ENCODE measurements at regions not wholly inside any gene's neighbourhood (a gene's known extent, or its start where the extent isn't known, plus 50 kb on each side); places are given as distances from the start of the nearest gene placed in this dataset.

DNA sequence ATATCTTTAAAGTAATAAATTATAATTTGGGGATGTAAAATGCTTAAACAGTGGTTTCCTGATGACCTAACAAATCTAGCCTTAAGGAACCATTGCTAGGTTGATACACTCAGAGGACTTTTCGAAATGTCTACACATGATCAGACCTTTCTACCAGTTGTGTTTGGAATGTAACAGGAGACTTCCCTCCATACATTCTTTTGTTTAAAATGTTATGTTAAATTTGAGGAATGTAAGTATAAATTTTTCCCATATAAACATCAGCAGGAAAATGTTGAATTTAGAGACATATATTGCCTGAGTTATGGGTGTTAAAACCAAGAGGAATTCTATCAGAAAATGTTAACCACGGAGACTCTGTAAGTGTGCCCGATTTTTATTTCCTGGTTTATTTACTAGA lies 190.6 kb upstream of the SPRY1 start:
- Histone ChIP-seq H3K27ac (ENCODE audit: low read length) (no peak overlapping the region), H3K9ac (ENCODE audit: low read length) (no peak overlapping the region), H3K9me2 (ENCODE audit: insufficient read depth, low read length) (no peaks in the 10 kb centered on the region), H2AFZ (ENCODE audit: low read depth, low read length) (no peak overlapping the region), H3F3A (ENCODE audit: insufficient read depth, low read length, poor library complexity, severe bottlenecking) (no peaks in the 10 kb centered on the region), H3K4me2 (ENCODE audit: low read length) (no peak overlapping the region), H3K36me3 (ENCODE audit: insufficient read depth, low read length) (no peaks in the 10 kb centered on the region), H3K27me3 (ENCODE audit: insufficient read depth, low read depth, low read length) (no peaks in the 10 kb centered on the region), H3K79me2 (replicated peaks; ENCODE audit: insufficient read depth, low read length) (no peaks in the 10 kb centered on the region), H4K20me1 (ENCODE audit: insufficient read depth) (no peaks in the 10 kb centered on the region), H3K9me3 (ENCODE audit: low read length) (no peaks in the 10 kb centered on the region), H3K4me3 (ENCODE audit: low read length) (no peak overlapping the region)
- no peak for TF ChIP-seq SMC3 (conservative IDR thresholded peaks at IDR 0.05; ENCODE audit: poor library complexity)
- TF ChIP-seq, protein P1, sequence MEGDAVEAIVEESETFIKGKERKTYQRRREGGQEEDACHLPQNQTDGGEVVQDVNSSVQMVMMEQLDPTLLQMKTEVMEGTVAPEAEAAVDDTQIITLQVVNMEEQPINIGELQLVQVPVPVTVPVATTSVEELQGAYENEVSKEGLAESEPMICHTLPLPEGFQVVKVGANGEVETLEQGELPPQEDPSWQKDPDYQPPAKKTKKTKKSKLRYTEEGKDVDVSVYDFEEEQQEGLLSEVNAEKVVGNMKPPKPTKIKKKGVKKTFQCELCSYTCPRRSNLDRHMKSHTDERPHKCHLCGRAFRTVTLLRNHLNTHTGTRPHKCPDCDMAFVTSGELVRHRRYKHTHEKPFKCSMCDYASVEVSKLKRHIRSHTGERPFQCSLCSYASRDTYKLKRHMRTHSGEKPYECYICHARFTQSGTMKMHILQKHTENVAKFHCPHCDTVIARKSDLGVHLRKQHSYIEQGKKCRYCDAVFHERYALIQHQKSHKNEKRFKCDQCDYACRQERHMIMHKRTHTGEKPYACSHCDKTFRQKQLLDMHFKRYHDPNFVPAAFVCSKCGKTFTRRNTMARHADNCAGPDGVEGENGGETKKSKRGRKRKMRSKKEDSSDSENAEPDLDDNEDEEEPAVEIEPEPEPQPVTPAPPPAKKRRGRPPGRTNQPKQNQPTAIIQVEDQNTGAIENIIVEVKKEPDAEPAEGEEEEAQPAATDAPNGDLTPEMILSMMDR (IDR thresholded peaks at IDR 0.05; ENCODE audit: poor library complexity, severe bottlenecking): no peak

DNA sequence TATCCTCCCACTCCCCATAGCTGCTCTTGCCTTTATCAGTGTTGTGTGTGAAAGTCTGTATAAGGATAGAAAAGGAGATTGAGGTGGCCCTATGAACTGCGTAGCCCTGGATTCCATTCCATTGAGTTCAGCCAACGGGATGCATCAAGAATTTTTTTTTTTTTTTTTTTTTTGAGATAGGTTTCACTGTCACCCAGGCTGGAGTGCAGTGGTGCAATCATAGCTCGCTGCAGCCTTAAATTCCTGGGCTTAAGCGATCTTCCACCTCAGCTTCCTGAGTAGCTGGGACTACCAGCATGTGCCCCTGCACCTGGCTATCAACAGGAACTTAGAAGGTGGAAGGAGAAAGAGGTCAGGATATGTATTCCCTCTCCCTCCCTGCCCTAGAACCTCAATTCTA lies 187.2 kb upstream of the SPRY1 start:
- Histone ChIP-seq H3K4me2 (ENCODE audit: low read length) (no peak overlapping the region), H3K27ac (ENCODE audit: low read length) (no peak overlapping the region), H3F3A (ENCODE audit: insufficient read depth, low read length, poor library complexity, severe bottlenecking) (no peaks in the 10 kb centered on the region), H2AFZ (ENCODE audit: low read depth, low read length) (no peak overlapping the region), H3K79me2 (replicated peaks; ENCODE audit: insufficient read depth, low read length) (no peaks in the 10 kb centered on the region), H4K20me1 (ENCODE audit: insufficient read depth) (no peaks in the 10 kb centered on the region), H3K4me3 (ENCODE audit: low read length) (no peak overlapping the region), H3K9me2 (ENCODE audit: insufficient read depth, low read length) (no peaks in the 10 kb centered on the region), H3K9ac (ENCODE audit: low read length) (no peak overlapping the region), H3K27me3 (ENCODE audit: insufficient read depth, low read depth, low read length) (no peaks in the 10 kb centered on the region), H3K9me3 (ENCODE audit: low read length) (no peaks in the 10 kb centered on the region), H3K36me3 (ENCODE audit: insufficient read depth, low read length) (no peaks in the 10 kb centered on the region)
- TF ChIP-seq EZH2 (IDR thresholded peaks at IDR 0.05; ENCODE audit: borderline replicate concordance, insufficient read depth, low read length, poor library complexity, severe bottlenecking): no peak
- TF ChIP-seq POLR2AphosphoS5 (IDR thresholded peaks at IDR 0.05): no peak
- TF ChIP-seq MXI1 (conservative IDR thresholded peaks at IDR 0.05; ENCODE audit: poor library complexity, severe bottlenecking): no peak
- no peak for TF ChIP-seq TAF1 (IDR thresholded peaks at IDR 0.05; ENCODE audit: low read depth)
- no peak for TF ChIP-seq RAD21 (conservative IDR thresholded peaks at IDR 0.05)
- no peak for TF ChIP-seq SMC3 (conservative IDR thresholded peaks at IDR 0.05; ENCODE audit: poor library complexity)
- TF ChIP-seq EP300 (conservative IDR thresholded peaks at IDR 0.05; ENCODE audit: poor library complexity, severe bottlenecking): no peak
- TF ChIP-seq, protein P2, sequence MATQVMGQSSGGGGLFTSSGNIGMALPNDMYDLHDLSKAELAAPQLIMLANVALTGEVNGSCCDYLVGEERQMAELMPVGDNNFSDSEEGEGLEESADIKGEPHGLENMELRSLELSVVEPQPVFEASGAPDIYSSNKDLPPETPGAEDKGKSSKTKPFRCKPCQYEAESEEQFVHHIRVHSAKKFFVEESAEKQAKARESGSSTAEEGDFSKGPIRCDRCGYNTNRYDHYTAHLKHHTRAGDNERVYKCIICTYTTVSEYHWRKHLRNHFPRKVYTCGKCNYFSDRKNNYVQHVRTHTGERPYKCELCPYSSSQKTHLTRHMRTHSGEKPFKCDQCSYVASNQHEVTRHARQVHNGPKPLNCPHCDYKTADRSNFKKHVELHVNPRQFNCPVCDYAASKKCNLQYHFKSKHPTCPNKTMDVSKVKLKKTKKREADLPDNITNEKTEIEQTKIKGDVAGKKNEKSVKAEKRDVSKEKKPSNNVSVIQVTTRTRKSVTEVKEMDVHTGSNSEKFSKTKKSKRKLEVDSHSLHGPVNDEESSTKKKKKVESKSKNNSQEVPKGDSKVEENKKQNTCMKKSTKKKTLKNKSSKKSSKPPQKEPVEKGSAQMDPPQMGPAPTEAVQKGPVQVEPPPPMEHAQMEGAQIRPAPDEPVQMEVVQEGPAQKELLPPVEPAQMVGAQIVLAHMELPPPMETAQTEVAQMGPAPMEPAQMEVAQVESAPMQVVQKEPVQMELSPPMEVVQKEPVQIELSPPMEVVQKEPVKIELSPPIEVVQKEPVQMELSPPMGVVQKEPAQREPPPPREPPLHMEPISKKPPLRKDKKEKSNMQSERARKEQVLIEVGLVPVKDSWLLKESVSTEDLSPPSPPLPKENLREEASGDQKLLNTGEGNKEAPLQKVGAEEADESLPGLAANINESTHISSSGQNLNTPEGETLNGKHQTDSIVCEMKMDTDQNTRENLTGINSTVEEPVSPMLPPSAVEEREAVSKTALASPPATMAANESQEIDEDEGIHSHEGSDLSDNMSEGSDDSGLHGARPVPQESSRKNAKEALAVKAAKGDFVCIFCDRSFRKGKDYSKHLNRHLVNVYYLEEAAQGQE (IDR thresholded peaks at IDR 0.05; ENCODE audit: borderline replicate concordance): no peak
- TF ChIP-seq, protein P1 (IDR thresholded peaks at IDR 0.05; ENCODE audit: poor library complexity, severe bottlenecking): no peak
